Endothelial cell of umbilical vein (primary cell): ENCODE measurements at regions not wholly inside any gene's neighbourhood (a gene's known extent, or its start where the extent isn't known, plus 50 kb on each side); places are given as distances from the start of the nearest gene placed in this dataset.

Experiments used
- BruUV-seq: library from RNA; stranded (reverse); fragments of 400-500 nt; replicated peaks from 2 replicates; lab custom pipeline; 2021; lab: Mats Ljungman, UMichigan
- CTCF ChIA-PET: fragments of 300-600, 350-600 bp; sonication (Branson Sonifier 250); formaldehyde crosslinking; loops from one replicate; lab custom pipeline; 2021; ENCODE audit warnings: antibody characterized with exemption, inconsistent platforms; lab: Charles Lee
- POLR2A ChIA-PET: fragments of 300-600, 350-600 bp; sonication (Branson Sonifier 250); formaldehyde crosslinking; loops from one replicate; lab custom pipeline; 2021; ENCODE audit warnings: antibody characterized with exemption, inconsistent platforms; lab: Charles Lee
- DNase-seq: peaks from one replicate; pipeline ENCODE4 v3.0.0-alpha.2; 2011; ENCODE audit warnings: low read depth, low spot score
- FAIRE-seq: peaks from 2 replicates; lab custom pipeline; 2011; peaks lifted over from hg19 to GRCh38; lab: Jason Lieb, UNC
- H2AFZ ChIP-seq: 2 replicates; pipeline ENCODE4 v1.6.0; 2012; ENCODE audit warnings: low read depth, low read length, control low read depth, inconsistent platforms
- H3K27ac ChIP-seq: 2 replicates; pipeline ENCODE4 v1.5.1; 2011; ENCODE audit warnings: low read depth, mild to moderate bottlenecking, control low read depth, low read length, moderate library complexity; ENCODE audit not compliant: insufficient read depth
- H3K27me3 ChIP-seq, 2 experiments: 2 replicates each; pipeline versions ENCODE4 v1.6.0 to v1.6.1; 2011; ENCODE audit warnings: low read length in 2 of 2, mixed read lengths in 1 of 2; ENCODE audit not compliant: control insufficient read depth in 2 of 2, insufficient read depth in 2 of 2
- H3K36me3 ChIP-seq, 2 experiments: 2 replicates in 1 of 2; 3 replicates in 1 of 2; pipeline ENCODE4 v1.5.1; 2011; ENCODE audit warnings: low read length in 2 of 2, mild to moderate bottlenecking in 1 of 2, moderate library complexity in 1 of 2; ENCODE audit not compliant: control insufficient read depth in 2 of 2, insufficient read depth in 2 of 2; ENCODE audit errors: extremely low read depth in 1 of 2
- H3K4me1 ChIP-seq: 3 replicates; pipeline ENCODE4 v1.5.1; 2011; ENCODE audit warnings: mild to moderate bottlenecking, low read length; ENCODE audit not compliant: control insufficient read depth, insufficient read depth; ENCODE audit errors: extremely low read depth
- H3K4me2 ChIP-seq: 2 replicates; pipeline ENCODE4 v1.6.1; 2011; ENCODE audit warnings: low read length, control low read depth, mixed read lengths; ENCODE audit not compliant: insufficient read depth
- H3K4me3 ChIP-seq, 3 experiments: fragments of 200-600 bp in 1 of 3; sonication (generic), shearing (Covaris generic) in 1 of 3; replicated peaks in 1 of 3; 2 replicates each; pipeline ENCODE4 v1.5.1; 2011 to 2016; ENCODE audit warnings: control low read depth in 3 of 3, low read length in 3 of 3, mild to moderate bottlenecking in 2 of 3, inconsistent platforms in 1 of 3, low read depth in 1 of 3, moderate library complexity in 1 of 3; ENCODE audit not compliant: insufficient read depth in 1 of 3
- H3K79me2 ChIP-seq: 2 replicates; pipeline ENCODE4 v1.6.0; 2012; ENCODE audit warnings: low read length, inconsistent platforms; ENCODE audit not compliant: control insufficient read depth, insufficient read depth
- H3K9ac ChIP-seq: replicated peaks from 2 replicates; pipeline ENCODE3; 2011; ENCODE audit warnings: low read length, control low read depth; ENCODE audit not compliant: insufficient read depth; ENCODE audit errors: extremely low read depth
- H3K9me1 ChIP-seq: replicated peaks from 3 replicates; pipeline ENCODE4 v1.6.0; 2011; ENCODE audit warnings: mild to moderate bottlenecking, low read length; ENCODE audit not compliant: control insufficient read depth, insufficient read depth; ENCODE audit errors: extremely low read depth
- H3K9me3 ChIP-seq: replicated peaks from 2 replicates; pipeline ENCODE4 v1.5.1; 2012; ENCODE audit warnings: low read length, inconsistent platforms; ENCODE audit not compliant: control insufficient read depth, insufficient read depth
- H4K20me1 ChIP-seq: replicated peaks from 2 replicates; pipeline ENCODE3; 2011; ENCODE audit warnings: mild to moderate bottlenecking, low read length; ENCODE audit not compliant: control insufficient read depth, insufficient read depth; ENCODE audit errors: extremely low read depth
- CTCF ChIP-seq, 2 donors: IDR thresholded peaks; 1 replicate in 1 of 2; 2 replicates in 1 of 2; pipeline ENCODE4 v1.5.1; 2011; ENCODE audit warnings: low read length in 2 of 2, mild to moderate bottlenecking in 2 of 2, moderate library complexity in 2 of 2, control low read depth in 1 of 2, inconsistent platforms in 1 of 2, low read depth in 1 of 2; ENCODE audit not compliant: insufficient read depth in 1 of 2; ENCODE audit errors: extremely low read depth in 1 of 2
- EZH2 ChIP-seq: IDR thresholded peaks from 2 replicates; pipeline ENCODE4 v1.6.1; 2012; ENCODE audit warnings: borderline replicate concordance, low read depth, mild to moderate bottlenecking, moderate library complexity, low read length, inconsistent platforms; ENCODE audit not compliant: severe bottlenecking
- FOS ChIP-seq: IDR thresholded peaks from 2 replicates; pipeline ENCODE4 v1.6.1; 2011; ENCODE audit warnings: mild to moderate bottlenecking, low read length, moderate library complexity, borderline replicate concordance; ENCODE audit not compliant: insufficient read depth
- GATA2 ChIP-seq: IDR thresholded peaks from 2 replicates; pipeline ENCODE4 v1.7.0; 2011; ENCODE audit warnings: low read depth, mild to moderate bottlenecking, moderate library complexity, mixed read lengths, low read length; ENCODE audit not compliant: insufficient read length, insufficient read depth
- JUN ChIP-seq: IDR thresholded peaks from 2 replicates; pipeline ENCODE4 v1.6.1; 2011; ENCODE audit warnings: borderline replicate concordance, low read depth; ENCODE audit not compliant: insufficient read length, insufficient read depth
- MAX ChIP-seq: IDR thresholded peaks from 2 replicates; pipeline ENCODE4 v1.6.1; 2011; ENCODE audit not compliant: insufficient read depth, insufficient read length
- MYC ChIP-seq: IDR thresholded peaks from one replicate; pipeline ENCODE4 v1.6.1; 2011; ENCODE audit warnings: mild to moderate bottlenecking, low read depth, low read length
- POLR2A ChIP-seq: IDR thresholded peaks from 2 replicates; pipeline ENCODE4 v1.6.1; 2012; ENCODE audit warnings: low read depth, mild to moderate bottlenecking, control low read depth, low read length
- POLR2AphosphoS5 ChIP-seq: IDR thresholded peaks from 2 replicates; pipeline ENCODE4 v1.6.1; 2012; ENCODE audit warnings: low read depth, mild to moderate bottlenecking, control low read depth, low read length, moderate library complexity; ENCODE audit not compliant: insufficient read depth
- dilution Hi-C: fragments of 300-500 bp; cut with MboI; formaldehyde crosslinking; loops from one replicate; pipeline ENCODE4 v1.15.0; 2019; ENCODE audit warnings: low sequenced_read_pairs; ENCODE audit not compliant: extremely low pct_ligation_motif_present
- intact Hi-C: fragments of 100-400 bp; cut with micrococcal nuclease; formaldehyde crosslinking; loops from one replicate; pipeline ENCODE4 v1.10.0; 2022

GRCh38 chr5:39622281-39622680, 197.5 kb upstream of the DAB2 start:
- Histone ChIP-seq H3K9ac (no peak overlapping the region), H3K79me2 (no peaks in the 10 kb centered on the region), H4K20me1 (no peaks in the 10 kb centered on the region), H3K4me3 (no peak overlapping the region), H3K9me3 (no peaks in the 10 kb centered on the region), H2AFZ (no peak overlapping the region), H3K36me3 (no peaks in the 10 kb centered on the region), H3K4me2 (no peak overlapping the region), H3K9me1 (no peaks in the 10 kb centered on the region), H3K27me3 (no peaks in the 10 kb centered on the region), H3K27ac (no peak overlapping the region), H3K4me1 (no peaks in the 10 kb centered on the region)
- DNase-seq, result no peak
- CTCF ChIA-PET, result no interaction called here
- dilution Hi-C loops (no loop called here), intact Hi-C loops (no loop called here)
- no TSS peak for BruUV-seq
- POLR2A ChIA-PET, result no interaction called here
- no peak for FAIRE-seq
- TF ChIP-seq POLR2A (no peak), JUN (no peak), CTCF (IDR thresholded peaks at IDR 0.05; ENCODE audit: extremely low read depth in 1 of 2, insufficient read depth in 1 of 2, low read depth in 1 of 2, low read length in 2 of 2) (no peak), EZH2 (no peak), POLR2AphosphoS5 (no peak), MYC (no peak), MAX (no peak), FOS (no peak), GATA2 (no peak)
